Activated T-cell treated with anti-CD3 and anti-CD28 coated beads for 48 hours (primary cell): ENCODE measurements at regions not wholly inside any gene's neighbourhood (a gene's known extent, or its start where the extent isn't known, plus 50 kb on each side); places are given as distances from the start of the nearest gene placed in this dataset.
"Not testable (repeated sequence)": the region's sequence is repeated elsewhere in the genome, so short reads cannot be mapped to it uniquely, and the experiment has no call there.

Experiments used
- DNase-seq: peaks from one replicate; pipeline ENCODE4 v3.0.0-alpha.2; 2020; ENCODE audit warnings: low read depth

GRCh38 chr21:28174701-28175100 lies 818.0 kb downstream of the LTN1 start:
- DNase-seq, result no peak

GRCh38 chr21:28174006-28174405 lies 818.7 kb downstream of the LTN1 start:
- DNase-seq, result no peak

GRCh38 chr21:28172376-28172775 lies 820.3 kb downstream of the LTN1 start:
- no peak for DNase-seq

- no peak for DNase-seq
Measured at GRCh38 chr21:28167366-28167765, 825.3 kb downstream of the LTN1 start.

GRCh38 chr21:28164519-28164918 lies 828.2 kb downstream of the LTN1 start:
- DNase-seq, result not testable (repeated sequence)

- DNase-seq, result not testable (repeated sequence)
Measured at GRCh38 chr21:28162052-28162451, 830.6 kb downstream of the LTN1 start.

GRCh38 chr21:28160378-28160777 lies 832.3 kb downstream of the LTN1 start:
- DNase-seq, result no peak

- DNase-seq, result no peak
Measured at GRCh38 chr21:28159396-28159795, 833.3 kb downstream of the LTN1 start.

- DNase-seq, result no peak
Measured at GRCh38 chr21:28156590-28156989, 836.1 kb downstream of the LTN1 start.

- DNase-seq, result no peak
Measured at GRCh38 chr21:28154121-28154520, 838.6 kb downstream of the LTN1 start.

- DNase-seq, result no peak
Measured at GRCh38 chr21:28152732-28153131, 839.9 kb downstream of the LTN1 start.

- DNase-seq, result no peak
Measured at GRCh38 chr21:28151758-28152157, 840.9 kb downstream of the LTN1 start.

GRCh38 chr21:28150778-28151177 lies 841.9 kb downstream of the LTN1 start:
- DNase-seq, result no peak

- DNase-seq, result no peak
Measured at GRCh38 chr21:28148400-28149064, 844.1 kb downstream of the LTN1 start.

GRCh38 chr21:28144653-28145052 lies 848.0 kb downstream of the LTN1 start:
- DNase-seq, result no peak

GRCh38 chr21:28144089-28144488 lies 848.6 kb downstream of the LTN1 start:
- no peak for DNase-seq

GRCh38 chr21:28142697-28143096 lies 850.0 kb downstream of the LTN1 start:
- DNase-seq, result no peak

GRCh38 chr21:28138272-28138671 lies 854.4 kb downstream of the LTN1 start:
- no peak for DNase-seq

- no peak for DNase-seq
Measured at GRCh38 chr21:28136656-28137255, 855.9 kb downstream of the LTN1 start.

GRCh38 chr21:28135646-28136045 lies 857.0 kb downstream of the LTN1 start:
- DNase-seq, result no peak

GRCh38 chr21:28133116-28133515 lies 859.6 kb downstream of the LTN1 start:
- no peak for DNase-seq

- no peak for DNase-seq
Measured at GRCh38 chr21:28132713-28133112, 860.0 kb downstream of the LTN1 start.

GRCh38 chr21:28127175-28127785 lies 865.4 kb downstream of the LTN1 start:
- DNase-seq, result no peak
